ENCODE measurements at regions not wholly inside any gene's neighbourhood (a gene's known extent, or its start where the extent isn't known, plus 50 kb on each side); places are given as distances from the start of the nearest gene placed in this dataset.
A peak's percentile ranks its signal among the peaks of the same experiment; 100 is the strongest.

- no peak for DNase-seq (ENCODE audit: low read depth in 2 of 2)
These were observed 318.2 kb upstream of the KCNH8 start for GRCh38 chr3:18830087-18830486.

DNA sequence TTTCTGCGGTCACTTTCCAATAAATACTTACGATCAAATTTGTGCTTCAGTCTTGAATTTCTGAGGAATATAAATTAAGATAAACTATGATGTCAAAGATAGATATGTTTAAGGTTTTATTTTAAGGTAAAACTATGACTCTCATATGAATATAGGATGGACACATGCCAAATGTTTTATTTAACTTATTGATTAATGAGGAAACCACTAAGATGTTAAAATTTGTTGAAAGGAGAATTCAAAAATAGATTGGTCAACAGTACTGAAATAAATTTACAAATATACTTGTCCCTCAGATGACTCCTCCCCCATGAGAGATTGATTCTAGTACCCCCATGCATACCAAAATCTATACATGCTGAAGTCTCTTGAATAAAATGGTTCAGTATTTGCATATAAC lies 319.7 kb upstream of the KCNH8 start:
- DNase-seq (ENCODE audit: low read depth in 2 of 2), result no peak

DNA sequence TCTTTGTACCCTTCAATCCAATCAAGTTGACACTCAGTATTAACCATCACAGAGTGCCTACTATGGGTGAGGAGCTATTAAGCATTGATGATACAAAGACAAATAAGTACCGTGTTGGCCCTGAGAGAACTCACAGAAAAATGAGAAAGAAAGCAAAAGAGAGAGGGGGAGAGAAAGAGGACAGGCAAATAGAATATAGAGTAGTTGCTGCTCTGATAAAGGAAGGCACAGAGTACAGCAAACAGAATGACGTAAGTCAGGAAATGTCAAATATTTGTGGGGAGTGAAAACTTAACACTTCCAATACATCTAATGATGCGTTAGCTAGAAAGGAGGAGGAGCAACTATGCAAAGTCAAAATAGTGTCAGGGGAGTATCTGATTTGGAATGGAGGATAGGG lies 320.6 kb upstream of the KCNH8 start:
- DNase-seq (ENCODE audit: low read depth in 2 of 2), result no peak

DNA sequence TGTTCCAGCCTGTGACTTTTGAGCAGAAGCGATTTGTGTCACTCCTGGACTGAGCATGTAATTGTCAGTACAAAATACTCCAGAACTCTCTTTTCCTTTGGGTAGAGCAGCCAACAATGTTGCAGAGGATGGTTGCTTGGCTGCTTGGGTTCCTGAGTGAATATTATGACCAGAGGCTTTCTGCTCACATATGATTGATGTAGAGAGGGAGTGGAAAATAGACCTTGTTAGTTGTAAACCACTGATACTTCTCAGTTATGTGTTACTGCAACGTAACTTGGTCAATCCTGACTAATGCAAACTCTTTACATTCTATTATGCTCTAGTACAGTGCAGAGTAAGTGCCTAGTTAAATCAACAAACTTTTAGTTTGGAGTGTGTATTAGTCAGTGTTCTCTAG lies 322.6 kb upstream of the KCNH8 start:
- DNase-seq (ENCODE audit: low read depth in 2 of 2), result no peak

DNA sequence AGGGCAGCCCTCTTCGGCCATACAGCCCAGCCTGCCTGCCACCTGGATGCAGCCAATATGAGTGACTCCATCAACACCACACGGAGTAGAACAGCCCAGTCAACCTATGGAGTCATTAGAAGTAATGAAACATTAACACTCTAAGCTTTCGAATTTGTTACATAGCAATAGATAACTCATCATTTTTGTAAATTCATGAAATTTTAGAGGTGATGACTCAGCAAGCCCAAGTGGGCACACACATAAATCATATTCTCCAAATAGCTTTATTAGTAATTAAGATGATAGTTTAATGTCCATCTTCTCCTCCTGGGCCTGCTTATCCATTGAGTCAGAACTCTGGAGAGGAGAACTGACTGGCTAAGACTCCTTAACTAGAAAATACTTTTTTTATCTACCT lies 335.0 kb upstream of the KCNH8 start:
- no peak for DNase-seq (ENCODE audit: low read depth in 2 of 2)

- peak; percentile 9 to 41 for DNase-seq (ENCODE audit: low read depth in 2 of 2)
These were observed 336.0 kb upstream of the KCNH8 start for GRCh38 chr3:18812316-18812715.

DNA sequence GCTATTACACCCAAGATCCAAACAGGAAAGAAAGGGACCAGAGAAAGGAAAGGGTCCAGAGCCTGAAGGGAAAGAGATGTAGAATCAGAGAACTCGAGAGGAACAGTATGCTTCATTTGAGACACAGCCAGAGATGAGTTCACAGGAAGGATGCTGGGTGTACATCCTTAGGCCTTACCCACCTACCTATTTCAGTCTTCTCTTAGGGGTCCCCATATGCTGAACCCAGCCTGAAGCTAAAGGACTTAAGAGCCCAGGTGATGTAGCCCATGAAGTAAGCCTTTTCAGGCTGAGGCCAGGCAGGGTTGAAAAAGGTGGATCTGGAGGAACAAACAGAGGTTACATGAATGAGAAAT lies 338.0 kb upstream of the KCNH8 start:
- DNase-seq (ENCODE audit: low read depth in 2 of 2), result no peak

GRCh38 chr3:18809640-18810305 lies 338.5 kb upstream of the KCNH8 start:
- DNase-seq (ENCODE audit: low read depth in 2 of 2), result no peak

DNA sequence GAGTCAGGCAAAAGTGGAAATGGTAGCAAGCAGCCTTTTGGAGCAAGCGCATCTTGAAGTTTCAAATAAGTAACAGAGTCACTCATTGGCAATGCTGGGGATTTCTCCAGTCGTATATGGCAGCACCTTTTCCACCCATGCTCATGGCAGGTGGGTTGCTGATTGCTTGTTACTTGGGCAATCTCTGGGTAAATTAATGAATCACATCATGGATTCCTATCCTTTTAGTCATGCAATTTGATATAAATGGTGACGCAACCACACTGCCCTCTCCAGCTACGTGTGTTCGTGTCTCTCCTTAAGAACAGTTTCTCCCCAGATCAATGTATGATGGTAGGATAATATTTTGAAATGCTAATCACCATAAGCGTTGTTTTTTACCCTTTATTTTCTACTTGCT lies 339.9 kb upstream of the KCNH8 start:
- DNase-seq (ENCODE audit: low read depth in 2 of 2), result no peak

DNA sequence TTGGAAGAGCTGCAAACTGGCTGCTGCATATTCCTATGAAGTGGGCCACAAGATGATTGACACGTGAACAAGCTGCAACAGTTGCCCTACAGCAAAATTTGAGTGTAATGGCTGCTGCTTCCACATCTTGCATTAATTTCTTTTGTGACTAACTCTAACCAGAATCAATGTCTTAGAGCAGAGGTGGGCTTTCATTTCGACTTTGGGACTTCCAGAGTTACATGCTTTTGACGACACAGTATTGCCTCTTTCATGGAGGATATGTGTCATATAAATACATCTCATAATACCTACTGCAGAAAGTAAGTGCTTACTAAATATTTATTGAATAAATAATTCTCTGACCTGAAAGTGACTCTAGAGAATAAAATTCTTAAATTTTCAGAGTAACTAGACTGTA lies 340.7 kb upstream of the KCNH8 start:
- no peak for DNase-seq (ENCODE audit: low read depth in 2 of 2)

DNA sequence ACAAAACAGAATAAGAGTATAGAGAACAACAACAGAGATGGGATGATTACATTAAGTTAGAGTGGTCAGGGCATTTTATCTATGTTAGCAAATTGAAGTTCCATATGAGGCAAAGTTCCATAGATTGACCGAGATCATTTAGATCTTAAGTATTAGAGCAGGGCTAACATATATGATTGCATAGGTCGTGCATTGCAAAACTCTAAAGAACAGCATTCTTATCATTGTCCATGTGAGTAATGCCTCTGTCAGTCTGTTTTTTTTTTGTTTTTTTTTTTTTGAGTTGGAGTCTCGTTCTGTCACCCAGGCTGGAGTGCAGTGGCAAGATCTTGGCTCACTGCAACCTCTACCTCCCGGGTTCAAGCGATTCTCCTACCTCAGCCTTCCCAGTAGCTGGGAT lies 341.7 kb upstream of the KCNH8 start:
- no peak for DNase-seq (ENCODE audit: low read depth in 2 of 2)

GRCh38 chr3:18797378-18797777 lies 350.9 kb upstream of the KCNH8 start:
- no peak for DNase-seq (ENCODE audit: low read depth in 2 of 2)

GRCh38 chr3:18795078-18795477 lies 353.2 kb upstream of the KCNH8 start:
- DNase-seq (ENCODE audit: low read depth in 2 of 2), result no peak

DNA sequence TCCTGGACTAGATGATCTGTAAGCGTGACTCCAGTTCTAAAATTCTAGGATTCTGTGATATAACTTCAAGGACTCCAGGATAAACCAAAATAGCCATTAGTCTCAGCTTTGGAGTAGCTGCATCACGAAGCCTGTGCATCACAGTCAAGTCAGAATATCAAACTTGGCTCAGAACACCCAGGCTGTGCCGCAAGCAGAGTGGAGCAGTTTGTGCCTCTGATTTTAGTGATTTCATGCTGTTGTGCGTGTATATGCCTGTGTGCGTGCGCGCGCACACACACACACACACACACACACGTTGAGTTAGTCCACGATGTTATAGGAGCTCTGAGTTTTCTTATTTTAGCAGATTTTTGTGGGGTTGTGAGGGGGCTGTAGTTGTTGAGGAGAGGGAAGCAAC lies 356.6 kb upstream of the KCNH8 start:
- no peak for DNase-seq (ENCODE audit: low read depth in 2 of 2)

- DNase-seq (ENCODE audit: low read depth in 2 of 2), result no peak
These were observed 357.1 kb upstream of the KCNH8 start for GRCh38 chr3:18791182-18791581.

GRCh38 chr3:18790384-18790783 lies 357.9 kb upstream of the KCNH8 start:
- DNase-seq (ENCODE audit: low read depth in 2 of 2), result no peak

- DNase-seq (ENCODE audit: low read depth in 2 of 2), result no peak
These were observed 358.6 kb upstream of the KCNH8 start for GRCh38 chr3:18789734-18790133.

DNA sequence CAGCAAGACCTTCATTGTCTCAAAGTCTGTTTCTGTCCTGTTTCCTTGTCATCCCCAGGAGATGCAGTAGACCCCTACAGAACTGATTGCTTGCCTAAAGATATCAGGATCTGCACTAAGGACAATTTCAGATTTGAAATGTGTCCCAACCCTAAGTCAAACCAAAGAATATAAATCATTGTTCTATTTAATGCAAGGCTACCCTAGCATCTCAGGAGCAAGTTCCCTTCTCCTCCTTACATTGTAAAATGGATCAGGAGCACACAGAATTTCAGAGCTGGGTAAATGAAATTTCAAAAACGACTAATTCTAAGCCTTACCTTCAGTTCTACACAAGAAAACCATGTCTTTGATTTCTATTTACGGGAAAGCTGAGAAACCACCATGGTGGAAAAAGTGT lies 360.9 kb upstream of the KCNH8 start:
- no peak for DNase-seq (ENCODE audit: low read depth in 2 of 2)

GRCh38 chr3:18786650-18787323 lies 361.5 kb upstream of the KCNH8 start:
- no peak for DNase-seq (ENCODE audit: low read depth in 2 of 2)

- no peak for DNase-seq (ENCODE audit: low read depth in 2 of 2)
These were observed 357.1 kb upstream of the SATB1 start for GRCh38 chr3:18782191-18782590.

- DNase-seq (ENCODE audit: low read depth in 2 of 2), result no peak
These were observed 355.8 kb upstream of the SATB1 start for GRCh38 chr3:18780959-18781358.

DNA sequence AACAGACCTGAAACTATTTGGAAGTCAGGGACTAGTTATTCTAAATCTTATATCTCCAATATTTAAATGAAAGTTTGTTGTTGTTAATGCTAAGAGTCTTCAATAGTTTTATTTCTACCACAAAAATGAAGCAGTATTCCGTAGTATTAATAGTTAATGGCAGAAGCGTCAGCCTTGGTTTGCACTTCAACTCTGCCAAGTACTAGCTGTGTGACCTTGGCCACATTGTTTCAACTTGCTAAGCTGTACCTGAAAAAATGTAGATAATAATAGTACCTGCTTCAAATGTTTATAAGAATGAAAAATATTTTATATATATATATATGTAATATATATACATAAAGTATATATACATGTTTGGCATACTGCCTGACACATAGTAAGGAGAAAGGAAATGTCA lies 354.6 kb upstream of the SATB1 start:
- no peak for DNase-seq (ENCODE audit: low read depth in 2 of 2)

DNA sequence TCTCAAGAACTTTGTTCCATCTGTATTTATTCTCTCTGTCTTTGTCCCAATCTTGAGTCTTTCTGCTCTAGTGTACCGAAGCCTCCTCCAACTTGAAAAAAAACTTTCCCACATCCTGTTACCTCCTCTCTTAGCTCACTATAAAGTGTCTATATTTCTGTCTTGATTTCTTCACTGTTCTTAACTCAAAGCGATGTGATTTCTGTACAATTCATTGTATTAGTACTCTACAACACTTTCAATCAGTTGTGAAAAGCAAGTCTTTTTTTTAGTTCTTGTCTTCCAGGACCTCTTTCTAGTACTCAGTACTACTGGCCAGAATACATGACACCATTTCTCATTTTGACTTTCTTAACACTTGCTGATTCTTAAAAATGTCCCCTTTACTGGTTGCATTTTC lies 353.5 kb upstream of the SATB1 start:
- no peak for DNase-seq (ENCODE audit: low read depth in 2 of 2)

- no peak for DNase-seq (ENCODE audit: low read depth in 2 of 2)
These were observed 353.0 kb upstream of the SATB1 start for GRCh38 chr3:18778094-18778493.

Data from lung microvascular endothelial cell (primary cell).